SK-N-SH treated with all-trans-retinoic acid at 6 μM for 48 hours (cell line): ENCODE measurements at regions not wholly inside any gene's neighbourhood (a gene's known extent, or its start where the extent isn't known, plus 50 kb on each side); places are given as distances from the start of the nearest gene placed in this dataset.

Experiments
- ATAC-seq: fragments of 200-7000 bp; cut with Tn5 transposase; 3 replicates; pipeline ENCODE4 v1.9.1; 2020; ENCODE audit warnings: mild to moderate bottlenecking, moderate library complexity
- ARNTL ChIP-seq: fragments of 450-650 bp; formaldehyde crosslinking; IDR thresholded peaks from 2 replicates; pipeline ENCODE4 v1.5.0; 2020; ENCODE audit warnings: low read depth, mild to moderate bottlenecking, moderate library complexity, borderline replicate concordance
- BACH2 ChIP-seq: fragments of 250-450 bp; sonication (Bioruptor Pico); IDR thresholded peaks from 2 replicates; pipeline ENCODE4 v1.9.0; 2021; ENCODE audit warnings: mild to moderate bottlenecking, borderline replicate concordance
- ESRRG ChIP-seq: fragments of 250-450 bp; sonication (Bioruptor Pico); IDR thresholded peaks from 2 replicates; pipeline ENCODE4 v1.6.1; 2021; ENCODE audit warnings: mild to moderate bottlenecking
- ISL1 ChIP-seq: fragments of 250-450 bp; sonication (Bioruptor Pico); IDR thresholded peaks from 2 replicates; pipeline ENCODE4 v2.1.2; 2022; ENCODE audit warnings: mild to moderate bottlenecking, moderate library complexity
- RARB ChIP-seq: fragments of 250-450 bp; sonication (Bioruptor Pico); IDR thresholded peaks from 2 replicates; pipeline ENCODE4 v1.8.0; 2021; ENCODE audit warnings: mild to moderate bottlenecking, moderate library complexity
- SNAI2 ChIP-seq: fragments of 250-450 bp; sonication (Bioruptor Pico); IDR thresholded peaks from 2 replicates; pipeline ENCODE4 v1.5.0; 2020; ENCODE audit warnings: mild to moderate bottlenecking, moderate library complexity
- TCF4 ChIP-seq: fragments of 250-450 bp; sonication (Bioruptor Pico); IDR thresholded peaks from 2 replicates; pipeline ENCODE4 v1.8.0; 2021; ENCODE audit warnings: mild to moderate bottlenecking, moderate library complexity, borderline replicate concordance
- ZFP3 ChIP-seq: fragments of 250-450 bp; sonication (Bioruptor Pico); IDR thresholded peaks from 2 replicates; pipeline ENCODE4 v1.5.0; 2020; ENCODE audit warnings: mild to moderate bottlenecking, moderate library complexity
- ZFP30 ChIP-seq: fragments of 450-650 bp; formaldehyde crosslinking; IDR thresholded peaks from 2 replicates; pipeline ENCODE4 v1.5.0; 2022; ENCODE audit warnings: mild to moderate bottlenecking, moderate library complexity
- ZNF70 ChIP-seq: fragments of 450-650 bp; formaldehyde crosslinking; IDR thresholded peaks from 2 replicates; pipeline ENCODE4 v1.5.0; 2020; ENCODE audit warnings: mild to moderate bottlenecking, moderate library complexity
- ZNF8 ChIP-seq: fragments of 450-650 bp; formaldehyde crosslinking; IDR thresholded peaks from 2 replicates; pipeline ENCODE4 v1.5.0; 2020; ENCODE audit warnings: mild to moderate bottlenecking, moderate library complexity
- TF ChIP-seq, protein P1 (sequence below): fragments of 250-450 bp; sonication (Bioruptor Pico); IDR thresholded peaks from 2 replicates; pipeline ENCODE4 v1.5.0; 2020; ENCODE audit warnings: mild to moderate bottlenecking, moderate library complexity
- TF ChIP-seq, protein P2 (sequence below): fragments of 250-450 bp; sonication (Bioruptor Pico); IDR thresholded peaks from 2 replicates; pipeline ENCODE4 v1.8.0; 2020; ENCODE audit warnings: mild to moderate bottlenecking, moderate library complexity, borderline replicate concordance
- TF ChIP-seq, protein P3 (sequence below): fragments of 250-450 bp; sonication (Bioruptor Pico); IDR thresholded peaks from 2 replicates; pipeline ENCODE4 v1.5.1; 2020; ENCODE audit warnings: low read depth, mild to moderate bottlenecking, moderate library complexity
- TF ChIP-seq, protein P4 (sequence below): fragments of 250-450 bp; sonication (Bioruptor Pico); IDR thresholded peaks from 2 replicates; pipeline ENCODE4 v1.8.0; 2021; ENCODE audit warnings: low read depth, mild to moderate bottlenecking, moderate library complexity, borderline replicate concordance
- TF ChIP-seq, protein P5 (sequence below): fragments of 250-450 bp; sonication (Bioruptor Pico); IDR thresholded peaks from 2 replicates; pipeline ENCODE4 v1.5.1; 2021; ENCODE audit warnings: mild to moderate bottlenecking, moderate library complexity

DNA sequence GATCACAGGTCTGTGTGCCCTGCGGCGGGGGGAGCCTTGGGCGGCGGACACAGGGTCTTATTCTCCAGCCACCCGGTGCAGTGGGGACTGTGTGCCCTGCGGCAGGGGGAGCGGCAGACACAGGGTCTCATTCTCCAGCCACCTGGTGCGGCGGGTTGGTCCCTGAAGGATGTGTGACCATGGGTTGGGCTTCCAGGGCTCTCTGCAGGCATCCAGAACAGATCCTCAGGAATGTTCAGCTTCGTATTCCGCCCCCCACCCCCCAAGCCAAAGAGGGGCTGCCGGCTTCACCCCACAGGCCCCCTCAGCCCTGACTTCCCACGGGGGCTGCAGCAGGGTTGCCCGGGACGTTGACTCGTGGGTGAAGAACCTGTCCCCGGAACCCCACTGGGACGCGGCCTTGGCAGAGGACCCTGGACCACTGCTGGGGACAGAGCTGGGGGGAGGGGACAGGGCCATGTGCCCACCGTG is 154.5 kb upstream of the PPP2R2D start:
- TF ChIP-seq RARB (CRISPR knock-in tag) = no peak
- no peak for TF ChIP-seq BACH2 (CRISPR knock-in tag)
- TF ChIP-seq ZNF70 (CRISPR knock-in tag) = no peak
- no peak for TF ChIP-seq ARNTL (CRISPR knock-in tag)
- no peak for TF ChIP-seq ISL1
- no peak for TF ChIP-seq ESRRG
- no peak for TF ChIP-seq SNAI2
- no peak for TF ChIP-seq ZNF8 (CRISPR knock-in tag)
- TF ChIP-seq ZFP3 (CRISPR knock-in tag) = no peak
- TF ChIP-seq, protein P1, sequence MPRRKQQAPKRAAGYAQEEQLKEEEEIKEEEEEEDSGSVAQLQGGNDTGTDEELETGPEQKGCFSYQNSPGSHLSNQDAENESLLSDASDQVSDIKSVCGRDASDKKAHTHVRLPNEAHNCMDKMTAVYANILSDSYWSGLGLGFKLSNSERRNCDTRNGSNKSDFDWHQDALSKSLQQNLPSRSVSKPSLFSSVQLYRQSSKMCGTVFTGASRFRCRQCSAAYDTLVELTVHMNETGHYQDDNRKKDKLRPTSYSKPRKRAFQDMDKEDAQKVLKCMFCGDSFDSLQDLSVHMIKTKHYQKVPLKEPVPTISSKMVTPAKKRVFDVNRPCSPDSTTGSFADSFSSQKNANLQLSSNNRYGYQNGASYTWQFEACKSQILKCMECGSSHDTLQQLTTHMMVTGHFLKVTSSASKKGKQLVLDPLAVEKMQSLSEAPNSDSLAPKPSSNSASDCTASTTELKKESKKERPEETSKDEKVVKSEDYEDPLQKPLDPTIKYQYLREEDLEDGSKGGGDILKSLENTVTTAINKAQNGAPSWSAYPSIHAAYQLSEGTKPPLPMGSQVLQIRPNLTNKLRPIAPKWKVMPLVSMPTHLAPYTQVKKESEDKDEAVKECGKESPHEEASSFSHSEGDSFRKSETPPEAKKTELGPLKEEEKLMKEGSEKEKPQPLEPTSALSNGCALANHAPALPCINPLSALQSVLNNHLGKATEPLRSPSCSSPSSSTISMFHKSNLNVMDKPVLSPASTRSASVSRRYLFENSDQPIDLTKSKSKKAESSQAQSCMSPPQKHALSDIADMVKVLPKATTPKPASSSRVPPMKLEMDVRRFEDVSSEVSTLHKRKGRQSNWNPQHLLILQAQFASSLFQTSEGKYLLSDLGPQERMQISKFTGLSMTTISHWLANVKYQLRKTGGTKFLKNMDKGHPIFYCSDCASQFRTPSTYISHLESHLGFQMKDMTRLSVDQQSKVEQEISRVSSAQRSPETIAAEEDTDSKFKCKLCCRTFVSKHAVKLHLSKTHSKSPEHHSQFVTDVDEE (CRISPR knock-in tag) = no peak
- TF ChIP-seq, protein P2, sequence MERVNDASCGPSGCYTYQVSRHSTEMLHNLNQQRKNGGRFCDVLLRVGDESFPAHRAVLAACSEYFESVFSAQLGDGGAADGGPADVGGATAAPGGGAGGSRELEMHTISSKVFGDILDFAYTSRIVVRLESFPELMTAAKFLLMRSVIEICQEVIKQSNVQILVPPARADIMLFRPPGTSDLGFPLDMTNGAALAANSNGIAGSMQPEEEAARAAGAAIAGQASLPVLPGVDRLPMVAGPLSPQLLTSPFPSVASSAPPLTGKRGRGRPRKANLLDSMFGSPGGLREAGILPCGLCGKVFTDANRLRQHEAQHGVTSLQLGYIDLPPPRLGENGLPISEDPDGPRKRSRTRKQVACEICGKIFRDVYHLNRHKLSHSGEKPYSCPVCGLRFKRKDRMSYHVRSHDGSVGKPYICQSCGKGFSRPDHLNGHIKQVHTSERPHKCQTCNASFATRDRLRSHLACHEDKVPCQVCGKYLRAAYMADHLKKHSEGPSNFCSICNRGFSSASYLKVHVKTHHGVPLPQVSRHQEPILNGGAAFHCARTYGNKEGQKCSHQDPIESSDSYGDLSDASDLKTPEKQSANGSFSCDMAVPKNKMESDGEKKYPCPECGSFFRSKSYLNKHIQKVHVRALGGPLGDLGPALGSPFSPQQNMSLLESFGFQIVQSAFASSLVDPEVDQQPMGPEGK (CRISPR knock-in tag) = no peak
- no peak for TF ChIP-seq TCF4 (CRISPR knock-in tag)
- TF ChIP-seq, protein P3, sequence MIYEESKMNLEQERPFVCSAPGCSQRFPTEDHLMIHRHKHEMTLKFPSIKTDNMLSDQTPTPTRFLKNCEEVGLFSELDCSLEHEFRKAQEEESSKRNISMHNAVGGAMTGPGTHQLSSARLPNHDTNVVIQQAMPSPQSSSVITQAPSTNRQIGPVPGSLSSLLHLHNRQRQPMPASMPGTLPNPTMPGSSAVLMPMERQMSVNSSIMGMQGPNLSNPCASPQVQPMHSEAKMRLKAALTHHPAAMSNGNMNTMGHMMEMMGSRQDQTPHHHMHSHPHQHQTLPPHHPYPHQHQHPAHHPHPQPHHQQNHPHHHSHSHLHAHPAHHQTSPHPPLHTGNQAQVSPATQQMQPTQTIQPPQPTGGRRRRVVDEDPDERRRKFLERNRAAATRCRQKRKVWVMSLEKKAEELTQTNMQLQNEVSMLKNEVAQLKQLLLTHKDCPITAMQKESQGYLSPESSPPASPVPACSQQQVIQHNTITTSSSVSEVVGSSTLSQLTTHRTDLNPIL (CRISPR knock-in tag) = no peak
- ATAC-seq = no peak

DNA sequence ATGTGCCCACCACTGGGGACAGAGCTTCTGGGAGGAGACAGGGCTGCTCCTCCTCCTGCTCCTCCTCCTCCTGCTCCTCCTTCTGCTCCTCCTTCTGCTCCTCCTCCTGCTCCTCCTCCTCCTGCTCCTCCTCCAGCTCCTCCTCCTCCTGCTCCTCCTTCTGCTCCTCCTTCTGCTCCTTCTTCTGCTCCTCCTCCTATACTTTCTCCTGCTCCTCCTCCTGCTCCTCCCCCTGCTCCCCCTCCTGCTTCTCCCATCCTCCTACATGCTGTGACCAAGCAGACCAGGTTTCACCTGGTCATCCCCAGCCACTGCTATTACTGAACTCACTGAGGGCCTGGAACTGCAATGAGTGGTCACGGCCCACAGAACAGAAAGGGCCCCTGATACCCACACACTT is 154.0 kb upstream of the PPP2R2D start:
- no peak for ATAC-seq
- TF ChIP-seq, protein P4, sequence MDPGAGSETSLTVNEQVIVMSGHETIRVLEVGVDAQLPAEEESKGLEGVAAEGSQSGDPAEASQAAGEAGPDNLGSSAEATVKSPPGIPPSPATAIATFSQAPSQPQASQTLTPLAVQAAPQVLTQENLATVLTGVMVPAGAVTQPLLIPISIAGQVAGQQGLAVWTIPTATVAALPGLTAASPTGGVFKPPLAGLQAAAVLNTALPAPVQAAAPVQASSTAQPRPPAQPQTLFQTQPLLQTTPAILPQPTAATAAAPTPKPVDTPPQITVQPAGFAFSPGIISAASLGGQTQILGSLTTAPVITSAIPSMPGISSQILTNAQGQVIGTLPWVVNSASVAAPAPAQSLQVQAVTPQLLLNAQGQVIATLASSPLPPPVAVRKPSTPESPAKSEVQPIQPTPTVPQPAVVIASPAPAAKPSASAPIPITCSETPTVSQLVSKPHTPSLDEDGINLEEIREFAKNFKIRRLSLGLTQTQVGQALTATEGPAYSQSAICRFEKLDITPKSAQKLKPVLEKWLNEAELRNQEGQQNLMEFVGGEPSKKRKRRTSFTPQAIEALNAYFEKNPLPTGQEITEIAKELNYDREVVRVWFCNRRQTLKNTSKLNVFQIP (CRISPR knock-in tag) = no peak
- TF ChIP-seq, protein P1 (CRISPR knock-in tag) = no peak
- TF ChIP-seq RARB (CRISPR knock-in tag) = no peak
- TF ChIP-seq, protein P5, sequence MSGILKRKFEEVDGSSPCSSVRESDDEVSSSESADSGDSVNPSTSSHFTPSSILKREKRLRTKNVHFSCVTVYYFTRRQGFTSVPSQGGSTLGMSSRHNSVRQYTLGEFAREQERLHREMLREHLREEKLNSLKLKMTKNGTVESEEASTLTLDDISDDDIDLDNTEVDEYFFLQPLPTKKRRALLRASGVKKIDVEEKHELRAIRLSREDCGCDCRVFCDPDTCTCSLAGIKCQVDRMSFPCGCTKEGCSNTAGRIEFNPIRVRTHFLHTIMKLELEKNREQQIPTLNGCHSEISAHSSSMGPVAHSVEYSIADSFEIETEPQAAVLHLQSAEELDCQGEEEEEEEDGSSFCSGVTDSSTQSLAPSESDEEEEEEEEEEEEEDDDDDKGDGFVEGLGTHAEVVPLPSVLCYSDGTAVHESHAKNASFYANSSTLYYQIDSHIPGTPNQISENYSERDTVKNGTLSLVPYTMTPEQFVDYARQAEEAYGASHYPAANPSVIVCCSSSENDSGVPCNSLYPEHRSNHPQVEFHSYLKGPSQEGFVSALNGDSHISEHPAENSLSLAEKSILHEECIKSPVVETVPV (CRISPR knock-in tag) = no peak
- no peak for TF ChIP-seq ZNF70 (CRISPR knock-in tag)
- no peak for TF ChIP-seq ZFP30 (CRISPR knock-in tag)
- TF ChIP-seq, protein P2 (CRISPR knock-in tag) = no peak
- TF ChIP-seq, all 23 proteins: peak for 0
